Spleen (tissue), 7 donors: ENCODE measurements at regions not wholly inside any gene's neighbourhood (a gene's known extent, or its start where the extent isn't known, plus 50 kb on each side); places are given as distances from the start of the nearest gene placed in this dataset.
"Not testable (repeated sequence)": the region's sequence is repeated elsewhere in the genome, so short reads cannot be mapped to it uniquely, and the experiment has no call there.

ENCODE experiments used
- CTCF ChIP-seq, 11 experiments: fragments of 200-600 bp in 7 of 11; fragments of 450-650 bp in 4 of 11; sonication (generic) in 4 of 11; IDR thresholded peaks in 8 of 11; conservative IDR thresholded peaks in 3 of 11; 1 replicate in 7 of 11; 2 replicates in 4 of 11; pipeline versions ENCODE4 v1.4.0 to v1.8.0; 2016 to 2021; ENCODE audit warnings: antibody characterized with exemption in 11 of 11, inconsistent platforms in 4 of 11, mild to moderate bottlenecking in 1 of 11
- POLR2A ChIP-seq, 3 donors: fragments of 450-650 bp; IDR thresholded peaks; one replicate each; pipeline ENCODE4 v1.5.1; 2017; ENCODE audit warnings: antibody characterized with exemption in 3 of 3, mild to moderate bottlenecking in 1 of 3
- POLR2AphosphoS5 ChIP-seq, 3 donors: sonication (generic); formaldehyde crosslinking; IDR thresholded peaks; one replicate each; pipeline ENCODE4 v1.5.1; 2017; ENCODE audit warnings: antibody characterized with exemption in 3 of 3
- donor health status: DM: no; HTN: no; CAD: no; lungs with moderate emphysema.
- donor health status: DM: no; HTN: no; CAD: no.
- donor health status: DM: no; HTN: no; CAD: no.

GRCh38 chr6:69454619-69455018 is 342.2 kb downstream of the LMBRD1 start:
- TF ChIP-seq CTCF (IDR thresholded peaks at IDR 0.05 in 8 of 11, conservative IDR thresholded peaks at IDR 0.05 in 3 of 11); POLR2AphosphoS5 (IDR thresholded peaks at IDR 0.05); POLR2A (IDR thresholded peaks at IDR 0.05): not testable (repeated sequence)
